ENCODE measurements at regions not wholly inside any gene's neighbourhood (a gene's known extent, or its start where the extent isn't known, plus 50 kb on each side); places are given as distances from the start of the nearest gene placed in this dataset.

GRCh38 chr11:128313931-128314330, 273.4 kb downstream of the ETS1 start:
- TF ChIP-seq CTCF (conservative IDR thresholded peaks at IDR 0.05; ENCODE audit: low read length) (no peak), EZH2phosphoT487 (IDR thresholded peaks at IDR 0.05; ENCODE audit: borderline replicate concordance, low read depth, low read length) (no peak)
